ENCODE measurements at regions not wholly inside any gene's neighbourhood (a gene's known extent, or its start where the extent isn't known, plus 50 kb on each side); places are given as distances from the start of the nearest gene placed in this dataset.

DNA sequence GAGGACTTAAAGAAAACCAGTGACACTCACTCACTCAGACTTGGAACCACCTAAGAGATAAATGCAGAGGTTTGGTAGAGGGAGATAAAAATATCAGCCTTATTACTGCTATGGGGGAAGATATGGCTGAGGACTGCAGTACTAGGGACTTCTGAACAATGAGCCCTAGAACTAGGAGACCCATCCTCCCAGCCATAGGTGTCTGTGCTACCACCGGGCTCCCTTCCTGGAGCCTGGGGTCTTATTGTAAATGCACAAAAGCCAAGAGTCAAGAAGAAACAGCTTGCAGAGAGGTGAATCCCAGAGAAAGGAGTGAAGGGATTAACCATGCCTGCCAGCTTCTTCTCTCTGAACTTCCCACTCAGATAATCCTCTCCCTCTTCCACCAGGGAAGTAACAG, 108.3 kb upstream of the AKR1E2 start:
- WGBS (ENCODE audit: insufficient coverage), result no CpG with 5 or more reads among the region's 1 CpG

DNA sequence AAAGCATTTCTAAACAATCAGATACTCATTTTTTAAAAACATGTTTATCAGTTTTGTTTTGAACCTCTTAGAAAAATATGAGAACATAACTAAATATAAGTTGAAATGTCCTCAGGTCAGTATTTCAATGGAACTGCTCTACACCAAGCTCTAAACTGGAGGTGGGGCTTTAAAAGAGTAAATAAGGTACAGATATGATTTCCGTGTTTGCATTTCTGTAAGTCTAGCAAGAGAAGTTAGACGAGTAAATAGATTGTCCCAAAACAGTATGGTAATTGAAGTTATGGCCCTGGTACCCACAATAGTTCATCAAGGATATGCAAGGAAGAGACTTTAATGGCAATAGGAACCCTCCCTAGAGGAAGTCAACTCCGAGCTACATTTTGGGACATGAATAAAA, 115.1 kb upstream of the AKR1E2 start:
- Mint-ChIP-seq H3K9me3 (no peaks in the 10 kb centered on the region), H3K36me3 (no peaks in the 10 kb centered on the region), H3K4me3 (no peak overlapping the region), H3K27ac (no peak overlapping the region), H3K27me3 (peaks cover 20 to 32% of the 10 kb centered on the region in 2 donors), H3K4me1 (no peaks in the 10 kb centered on the region)
- peaks cover 0 to 11% of the 10 kb centered on the region in 2 experiments for H3K27me3 ChIP-seq (replicated peaks in 1 of 2; ENCODE audit: control insufficient read depth in 2 of 2, extremely low read depth in 1 of 2, insufficient read depth in 2 of 2, low read length in 1 of 2)
- CTCF ChIA-PET, result no interaction called here
- H3K9me3 ChIP-seq, result no peaks in the 10 kb centered on the region
- POLR2A ChIA-PET, result no interaction called here
- DNase-seq (no peak), ATAC-seq (replicated peaks in 1 of 4) (no peak)
- WGBS (ENCODE audit: insufficient coverage), result no CpG with 5 or more reads among the region's 3 CpGs
- H3K4me1 ChIP-seq (ENCODE audit: control insufficient read depth in 1 of 2, extremely low read depth in 1 of 2, insufficient read depth in 2 of 2, low read length in 2 of 2), result no peaks in the 10 kb centered on the region
- no peaks in the 10 kb centered on the region for H3K36me3 ChIP-seq (ENCODE audit: control insufficient read depth in 2 of 2, extremely low read depth in 1 of 2, insufficient read depth in 1 of 2, low read length in 1 of 2)
- H3K4me3 ChIP-seq (ENCODE audit: control insufficient read depth in 1 of 2, extremely low read depth in 1 of 2, low read length in 1 of 2), result no peak overlapping the region
- H3K27ac ChIP-seq (ENCODE audit: low read length), result no peak overlapping the region

More for the DNA sequence above, 108.3 kb upstream of the AKR1E2 start:
- DNase-seq, result no peak
- Mint-ChIP-seq H3K36me3 (no peaks in the 10 kb centered on the region), H3K27ac (no peak overlapping the region), H3K4me3 (no peak overlapping the region), H3K4me1 (no peaks in the 10 kb centered on the region), H3K27me3 (peaks cover 5 to 14% of the 10 kb centered on the region in 2 donors), H3K9me3 (no peaks in the 10 kb centered on the region)
- peaks cover 0 to 3% of the 10 kb centered on the region in 2 experiments for H3K27me3 ChIP-seq (replicated peaks in 1 of 2; ENCODE audit: control insufficient read depth in 2 of 2, extremely low read depth in 1 of 2, insufficient read depth in 2 of 2, low read length in 1 of 2)
- H3K9me3 ChIP-seq, result no peaks in the 10 kb centered on the region
- no peaks in the 10 kb centered on the region for H3K36me3 ChIP-seq (ENCODE audit: control insufficient read depth in 2 of 2, extremely low read depth in 1 of 2, insufficient read depth in 1 of 2, low read length in 1 of 2)
- POLR2A ChIA-PET, result interaction anchor here in 1 of 2 donors (0.8 kb wide), 1 partner anchor 17 kb away, joined by 3 read pairs; no protein-coding TSS in a partner anchor
- H3K4me1 ChIP-seq (ENCODE audit: control insufficient read depth in 1 of 2, extremely low read depth in 1 of 2, insufficient read depth in 2 of 2, low read length in 2 of 2), result no peaks in the 10 kb centered on the region
- no peak for ATAC-seq (replicated peaks in 1 of 4)
- no peak overlapping the region for H3K4me3 ChIP-seq (ENCODE audit: control insufficient read depth in 1 of 2, extremely low read depth in 1 of 2, low read length in 1 of 2)
- CTCF ChIA-PET, result no interaction called here
- no peak overlapping the region for H3K27ac ChIP-seq (ENCODE audit: low read length)

DNA sequence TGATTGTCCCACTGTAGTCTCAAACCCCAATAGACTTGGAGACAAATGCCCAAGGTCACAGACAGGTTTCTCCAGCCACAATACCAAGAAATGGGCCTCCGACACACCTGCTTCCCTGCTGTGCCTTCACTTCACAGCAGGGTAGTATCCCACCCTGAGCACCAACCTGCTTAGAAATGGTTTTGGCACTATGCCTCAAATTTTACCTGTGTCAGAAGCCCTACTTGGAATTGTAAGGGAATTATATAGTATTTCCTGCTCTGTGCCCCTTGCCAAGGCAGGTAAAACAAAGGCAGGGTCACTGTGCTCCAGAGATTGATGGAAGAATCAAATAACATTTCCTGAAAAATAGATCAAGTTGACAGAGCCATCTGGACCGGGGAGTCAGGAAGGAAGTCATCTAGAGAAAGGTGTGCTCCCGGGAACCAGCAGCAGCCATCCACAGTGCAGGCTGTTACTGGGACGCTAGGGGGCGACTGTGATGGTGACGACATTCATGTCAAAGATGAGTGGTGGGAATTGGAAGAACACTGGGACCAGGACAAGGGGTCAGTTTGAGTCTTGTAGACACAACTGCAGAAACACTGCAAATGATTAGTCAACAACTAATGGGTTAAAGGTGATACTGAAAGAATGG, 117.8 kb upstream of the AKR1E2 start:
- 27% methylated on average over 5 of the region's 6 CpGs for WGBS (ENCODE audit: insufficient coverage)
- H3K4me1 Mint-ChIP-seq, result no peaks in the 10 kb centered on the region
- H3K27me3 ChIP-seq (replicated peaks in 1 of 2; ENCODE audit: control insufficient read depth in 2 of 2, extremely low read depth in 1 of 2, insufficient read depth in 2 of 2, low read length in 1 of 2), result peaks cover 0 to 12% of the 10 kb centered on the region in 2 experiments
- ATAC-seq (replicated peaks in 1 of 4) (no peak), DNase-seq (no peak)
- POLR2A ChIA-PET, result no interaction called here
- no peak overlapping the region for H3K27ac ChIP-seq (ENCODE audit: low read length)
- H3K9me3 Mint-ChIP-seq, result no peaks in the 10 kb centered on the region
- no peaks in the 10 kb centered on the region for H3K36me3 Mint-ChIP-seq
- no peak overlapping the region for H3K4me3 Mint-ChIP-seq
- no peaks in the 10 kb centered on the region for H3K36me3 ChIP-seq (ENCODE audit: control insufficient read depth in 2 of 2, extremely low read depth in 1 of 2, insufficient read depth in 1 of 2, low read length in 1 of 2)
- no peaks in the 10 kb centered on the region for H3K9me3 ChIP-seq
- no peaks in the 10 kb centered on the region for H3K4me1 ChIP-seq (ENCODE audit: control insufficient read depth in 1 of 2, extremely low read depth in 1 of 2, insufficient read depth in 2 of 2, low read length in 2 of 2)
- H3K27me3 Mint-ChIP-seq, result peaks cover 21 to 33% of the 10 kb centered on the region in 2 donors
- H3K27ac Mint-ChIP-seq, result no peak overlapping the region
- no peak overlapping the region for H3K4me3 ChIP-seq (ENCODE audit: control insufficient read depth in 1 of 2, extremely low read depth in 1 of 2, low read length in 1 of 2)
- CTCF ChIA-PET, result no interaction called here

GRCh38 chr10:4707221-4707620, 118.8 kb upstream of the AKR1E2 start:
- POLR2A ChIA-PET, result no interaction called here
- no peak overlapping the region for H3K4me3 Mint-ChIP-seq
- WGBS (ENCODE audit: insufficient coverage), result no CpG with 5 or more reads among the region's 2 CpGs
- H3K27ac Mint-ChIP-seq, result no peak overlapping the region
- no peaks in the 10 kb centered on the region for H3K4me1 ChIP-seq (ENCODE audit: control insufficient read depth in 1 of 2, extremely low read depth in 1 of 2, insufficient read depth in 2 of 2, low read length in 2 of 2)
- peaks cover 0 to 11% of the 10 kb centered on the region in 2 experiments for H3K27me3 ChIP-seq (replicated peaks in 1 of 2; ENCODE audit: control insufficient read depth in 2 of 2, extremely low read depth in 1 of 2, insufficient read depth in 2 of 2, low read length in 1 of 2)
- H3K9me3 ChIP-seq, result no peaks in the 10 kb centered on the region
- H3K4me3 ChIP-seq (ENCODE audit: control insufficient read depth in 1 of 2, extremely low read depth in 1 of 2, low read length in 1 of 2), result no peak overlapping the region
- CTCF ChIA-PET, result interaction anchor here (0.6 to 1.2 kb wide), 2 partner anchors 19 to 53 kb away, joined by 3 read pairs; no protein-coding TSS in a partner anchor
- ATAC-seq (replicated peaks in 1 of 4) (no peak), DNase-seq (no peak)
- no peaks in the 10 kb centered on the region for H3K9me3 Mint-ChIP-seq
- H3K27ac ChIP-seq (ENCODE audit: low read length), result no peak overlapping the region
- H3K36me3 ChIP-seq (ENCODE audit: control insufficient read depth in 2 of 2, extremely low read depth in 1 of 2, insufficient read depth in 1 of 2, low read length in 1 of 2), result no peaks in the 10 kb centered on the region
- H3K4me1 Mint-ChIP-seq, result no peaks in the 10 kb centered on the region
- H3K36me3 Mint-ChIP-seq, result no peaks in the 10 kb centered on the region
- H3K27me3 Mint-ChIP-seq, result peaks cover 21 to 33% of the 10 kb centered on the region in 2 donors

DNA sequence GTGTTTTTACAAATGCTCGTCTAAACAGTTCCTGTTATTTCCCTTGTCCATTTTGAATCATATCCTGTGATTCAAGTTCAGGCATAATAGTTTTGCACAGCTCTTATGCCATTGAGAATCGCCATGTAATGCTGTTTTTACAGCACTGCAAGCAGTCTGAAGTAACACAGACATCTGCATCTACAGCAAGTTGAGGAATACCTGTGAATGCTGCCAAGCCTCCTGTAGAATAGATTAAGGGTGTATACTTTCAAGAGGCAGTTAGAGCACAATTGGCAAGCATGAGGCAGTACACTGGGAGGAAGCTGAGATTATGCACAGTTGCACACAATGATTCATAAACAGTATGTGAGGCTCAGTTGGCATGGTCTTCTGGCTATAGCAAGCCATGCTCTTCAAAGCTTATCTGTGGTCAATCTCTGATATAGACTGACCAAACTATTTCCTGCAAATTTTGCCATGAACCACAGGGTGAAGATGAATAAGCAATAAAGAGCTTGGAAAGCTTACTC, 121.9 kb upstream of the AKR1E2 start:
- H3K4me3 Mint-ChIP-seq, result no peak overlapping the region
- H3K9me3 Mint-ChIP-seq, result no peaks in the 10 kb centered on the region
- no peak for DNase-seq
- Histone ChIP-seq H3K4me1 (ENCODE audit: control insufficient read depth in 1 of 2, extremely low read depth in 1 of 2, insufficient read depth in 2 of 2, low read length in 2 of 2) (no peaks in the 10 kb centered on the region), H3K36me3 (ENCODE audit: control insufficient read depth in 2 of 2, extremely low read depth in 1 of 2, insufficient read depth in 1 of 2, low read length in 1 of 2) (no peaks in the 10 kb centered on the region), H3K27ac (ENCODE audit: low read length) (no peak overlapping the region), H3K4me3 (ENCODE audit: control insufficient read depth in 1 of 2, extremely low read depth in 1 of 2, low read length in 1 of 2) (no peak overlapping the region), H3K9me3 (no peaks in the 10 kb centered on the region), H3K27me3 (replicated peaks in 1 of 2; ENCODE audit: control insufficient read depth in 2 of 2, extremely low read depth in 1 of 2, insufficient read depth in 2 of 2, low read length in 1 of 2) (peaks cover 0 to 6% of the 10 kb centered on the region in 2 experiments)
- ChIA-PET CTCF (interaction anchor here (0.5 to 1.1 kb wide), 2 partner anchors 9 to 144 kb away, joined by 4 to 11 read pairs; no protein-coding TSS in a partner anchor), POLR2A (no interaction called here)
- whole genome bisulfite sequencing (ENCODE audit: insufficient coverage), result 43% methylated on average over 1 of the region's 2 CpGs
- H3K36me3 Mint-ChIP-seq, result no peaks in the 10 kb centered on the region
- no peak overlapping the region for H3K27ac Mint-ChIP-seq
- ATAC-seq (replicated peaks in 1 of 4), result no peak
- H3K27me3 Mint-ChIP-seq, result peaks cover 21 to 31% of the 10 kb centered on the region in 2 donors
- H3K4me1 Mint-ChIP-seq, result no peaks in the 10 kb centered on the region

DNA sequence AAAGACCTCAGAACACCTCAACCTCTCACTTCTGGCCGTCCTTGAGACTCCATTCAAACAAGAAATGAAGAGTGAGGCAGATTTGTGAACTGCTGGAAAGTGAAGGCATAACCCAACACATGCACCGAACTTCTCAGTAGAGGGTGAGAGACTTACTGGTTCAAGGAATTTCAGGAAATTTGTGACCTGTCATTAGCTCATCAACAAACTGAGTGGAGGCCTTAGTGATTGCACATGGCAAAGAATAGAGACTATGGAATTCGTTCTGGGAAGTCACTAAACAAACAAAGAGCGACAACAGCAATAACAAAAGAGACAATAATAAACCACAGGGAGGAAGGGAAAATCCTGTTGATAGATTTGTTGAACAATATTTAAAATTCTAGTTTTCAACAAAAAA, 125.0 kb upstream of the AKR1E2 start:
- Histone ChIP-seq H3K4me1 (ENCODE audit: control insufficient read depth in 1 of 2, extremely low read depth in 1 of 2, insufficient read depth in 2 of 2, low read length in 2 of 2) (no peaks in the 10 kb centered on the region), H3K27ac (ENCODE audit: low read length) (no peak overlapping the region)
- H3K4me3 Mint-ChIP-seq, result no peak overlapping the region

More for the DNA sequence above, 125.0 kb upstream of the AKR1E2 start:
- ChIA-PET CTCF (interaction anchor here in 1 of 2 donors (0.7 kb wide), 1 partner anchor 398 kb away, joined by 5 read pairs; no protein-coding TSS in a partner anchor), POLR2A (interaction anchor here in 1 of 2 donors (0.5 kb wide), 1 partner anchor 17 kb away, joined by 3 read pairs; no protein-coding TSS in a partner anchor)
- Histone ChIP-seq H3K9me3 (no peaks in the 10 kb centered on the region), H3K4me3 (ENCODE audit: control insufficient read depth in 1 of 2, extremely low read depth in 1 of 2, low read length in 1 of 2) (no peak overlapping the region), H3K27me3 (replicated peaks in 1 of 2; ENCODE audit: control insufficient read depth in 2 of 2, extremely low read depth in 1 of 2, insufficient read depth in 2 of 2, low read length in 1 of 2) (peaks cover 0 to 10% of the 10 kb centered on the region in 2 experiments), H3K36me3 (ENCODE audit: control insufficient read depth in 2 of 2, extremely low read depth in 1 of 2, insufficient read depth in 1 of 2, low read length in 1 of 2) (no peaks in the 10 kb centered on the region)
- Mint-ChIP-seq H3K9me3 (no peaks in the 10 kb centered on the region), H3K27me3 (peaks cover 14 to 16% of the 10 kb centered on the region in 2 donors), H3K27ac (no peak overlapping the region), H3K4me1 (no peaks in the 10 kb centered on the region), H3K36me3 (no peaks in the 10 kb centered on the region)
- ATAC-seq (replicated peaks in 1 of 4), result no peak
- 100% methylated on average over 1 of the region's 4 CpGs for WGBS (ENCODE audit: insufficient coverage)
- DNase-seq, result no peak
